Prostate gland (tissue), 2 donors: ENCODE measurements at regions not wholly inside any gene's neighbourhood (a gene's known extent, or its start where the extent isn't known, plus 50 kb on each side); places are given as distances from the start of the nearest gene placed in this dataset.

Experiments used
- POLR2A ChIP-seq: fragments of 450-650 bp; IDR thresholded peaks from one replicate; pipeline ENCODE4 v1.6.1; 2016; ENCODE audit warnings: antibody characterized with exemption, mild to moderate bottlenecking
- POLR2AphosphoS5 ChIP-seq: sonication (generic); formaldehyde crosslinking; IDR thresholded peaks from one replicate; pipeline ENCODE4 v1.6.1; 2017; ENCODE audit warnings: antibody characterized with exemption
- TF ChIP-seq, protein P1 (sequence below), 4 experiments: fragments of 200-600 bp in 2 of 4; fragments of 450-650 bp in 2 of 4; sonication (generic) in 2 of 4; IDR thresholded peaks; 1 replicate in 3 of 4; 2 replicates in 1 of 4; pipeline ENCODE4 v1.5.1; 2016 to 2019; ENCODE audit warnings: antibody characterized with exemption in 4 of 4, mild to moderate bottlenecking in 2 of 4, moderate library complexity in 2 of 4

DNA sequence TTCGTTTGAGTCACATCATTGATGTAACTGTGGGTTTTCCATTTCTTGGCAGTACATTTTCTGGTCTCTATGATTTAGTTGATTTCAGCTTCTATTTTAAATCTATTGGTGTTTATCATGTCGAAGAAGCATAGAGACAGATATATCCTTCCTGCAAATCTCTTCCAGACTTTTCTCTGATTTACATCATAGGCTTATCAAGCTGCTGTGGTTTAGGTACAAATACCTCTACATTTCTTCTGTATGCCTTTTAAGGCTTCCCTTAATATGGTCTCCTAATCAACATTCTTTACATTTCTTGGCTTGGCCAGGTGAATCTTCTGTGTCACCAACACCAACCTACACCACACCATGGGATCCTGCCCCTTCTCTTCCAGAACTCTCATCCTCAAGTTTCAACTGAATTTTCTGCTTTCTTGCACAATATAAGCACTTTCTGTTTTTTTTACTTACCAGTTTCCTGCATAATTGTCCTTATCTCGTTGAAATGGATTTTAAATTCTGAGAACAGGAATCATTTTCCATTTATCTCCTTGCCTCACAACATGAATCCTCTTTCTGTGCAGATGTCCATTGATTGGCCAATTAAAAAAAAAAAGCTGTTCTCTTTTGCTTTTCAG, 626.9 kb downstream of the ANKRD50 start:
- TF ChIP-seq, protein P1, sequence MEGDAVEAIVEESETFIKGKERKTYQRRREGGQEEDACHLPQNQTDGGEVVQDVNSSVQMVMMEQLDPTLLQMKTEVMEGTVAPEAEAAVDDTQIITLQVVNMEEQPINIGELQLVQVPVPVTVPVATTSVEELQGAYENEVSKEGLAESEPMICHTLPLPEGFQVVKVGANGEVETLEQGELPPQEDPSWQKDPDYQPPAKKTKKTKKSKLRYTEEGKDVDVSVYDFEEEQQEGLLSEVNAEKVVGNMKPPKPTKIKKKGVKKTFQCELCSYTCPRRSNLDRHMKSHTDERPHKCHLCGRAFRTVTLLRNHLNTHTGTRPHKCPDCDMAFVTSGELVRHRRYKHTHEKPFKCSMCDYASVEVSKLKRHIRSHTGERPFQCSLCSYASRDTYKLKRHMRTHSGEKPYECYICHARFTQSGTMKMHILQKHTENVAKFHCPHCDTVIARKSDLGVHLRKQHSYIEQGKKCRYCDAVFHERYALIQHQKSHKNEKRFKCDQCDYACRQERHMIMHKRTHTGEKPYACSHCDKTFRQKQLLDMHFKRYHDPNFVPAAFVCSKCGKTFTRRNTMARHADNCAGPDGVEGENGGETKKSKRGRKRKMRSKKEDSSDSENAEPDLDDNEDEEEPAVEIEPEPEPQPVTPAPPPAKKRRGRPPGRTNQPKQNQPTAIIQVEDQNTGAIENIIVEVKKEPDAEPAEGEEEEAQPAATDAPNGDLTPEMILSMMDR (IDR thresholded peaks at IDR 0.05): no peak
- TF ChIP-seq POLR2A (no peak), POLR2AphosphoS5 (no peak)
